CD4-positive, alpha-beta T cell (primary cell): ENCODE measurements at regions not wholly inside any gene's neighbourhood (a gene's known extent, or its start where the extent isn't known, plus 50 kb on each side); places are given as distances from the start of the nearest gene placed in this dataset.
A peak's percentile ranks its signal among the peaks of the same experiment; 100 is the strongest.

Experiments
- ATAC-seq: fragments of 200-7000 bp; cut with Tn5 transposase; one replicate; pipeline ENCODE4 v1.10.0; 2022; ENCODE audit warnings: mild to moderate bottlenecking; ENCODE audit not compliant: poor library complexity
- CTCF ChIA-PET: fragments of 350-600 bp; sonication (Branson Sonifier 250); formaldehyde crosslinking; loops from one replicate; lab custom pipeline; 2021; ENCODE audit warnings: antibody characterized with exemption, inconsistent platforms; lab: Charles Lee
- POLR2A ChIA-PET: fragments of 350-600 bp; sonication (Branson Sonifier 250); formaldehyde crosslinking; loops from one replicate; lab custom pipeline; 2021; ENCODE audit warnings: antibody characterized with exemption, inconsistent platforms; lab: Charles Lee
- DNase-seq, 14 experiments: peaks; one replicate each; pipeline ENCODE4 v3.0.0-alpha.2; 2013 to 2020; ENCODE audit warnings: mixed read lengths in 2 of 14
- H3K27ac ChIP-seq, 2 donors: one replicate each; pipeline versions ENCODE4 v1.5.1 to v1.7.0; 2013; ENCODE audit warnings: low read length in 2 of 2, low read depth in 1 of 2, mild to moderate bottlenecking in 1 of 2
- H3K27me3 ChIP-seq, 2 experiments: 1 replicate in 1 of 2; 2 replicates in 1 of 2; pipeline versions ENCODE4 v1.6.1 to v1.7.0; 2013; ENCODE audit warnings: low read length in 2 of 2, control low read depth in 1 of 2, mild to moderate bottlenecking in 1 of 2, moderate library complexity in 1 of 2; ENCODE audit not compliant: insufficient read depth in 2 of 2, control insufficient read depth in 1 of 2
- H3K36me3 ChIP-seq: one replicate; pipeline ENCODE4 v1.6.1; 2013; ENCODE audit warnings: low read length, control low read depth; ENCODE audit not compliant: insufficient read depth
- H3K4me1 ChIP-seq: one replicate; pipeline ENCODE4 v1.6.1; 2013; ENCODE audit warnings: low read length, control low read depth; ENCODE audit not compliant: insufficient read depth
- H3K4me3 ChIP-seq: one replicate; pipeline ENCODE4 v1.5.1; 2013; ENCODE audit warnings: mild to moderate bottlenecking, low read length, moderate library complexity
- H3K9me3 ChIP-seq, 2 experiments: 1 replicate in 1 of 2; 2 replicates in 1 of 2; pipeline versions ENCODE4 v1.6.1 to v1.7.0; 2013; ENCODE audit warnings: low read length in 2 of 2, mild to moderate bottlenecking in 2 of 2, control low read depth in 1 of 2, moderate library complexity in 1 of 2; ENCODE audit not compliant: control insufficient read depth in 1 of 2, insufficient read depth in 1 of 2
- H3K27ac Mint-ChIP-seq: one replicate; pipeline ENCODE4 v1.8.0; 2020; ENCODE audit warnings: mixed read lengths
- H3K27me3 Mint-ChIP-seq: one replicate; pipeline ENCODE4 v1.8.0; 2021; ENCODE audit warnings: mixed read lengths
- H3K36me3 Mint-ChIP-seq: one replicate; pipeline ENCODE4 v1.8.0; 2021; ENCODE audit warnings: low read depth, mixed read lengths
- H3K4me1 Mint-ChIP-seq: one replicate; pipeline ENCODE4 v1.8.0; 2021; ENCODE audit warnings: low read depth, mixed read lengths
- H3K4me3 Mint-ChIP-seq: one replicate; pipeline ENCODE4 v1.8.0; 2020; ENCODE audit warnings: mild to moderate bottlenecking, mixed read lengths
- H3K9me3 Mint-ChIP-seq: one replicate; pipeline ENCODE4 v1.8.0; 2020; ENCODE audit warnings: mixed read lengths
- intact Hi-C, 2 experiments: fragments of 100-400 bp; cut with DNase I in 1 of 2; cut with micrococcal nuclease in 1 of 2; formaldehyde crosslinking; loops; one replicate each; pipeline versions ENCODE4 v1.15.1 to v1.9.0; 2023 to 2025; cut with DNase I, micrococcal nuclease
- TF ChIP-seq, protein P1 (sequence below): fragments of 200-600 bp; IDR thresholded peaks from one replicate; pipeline ENCODE4 v1.8.0; 2022; ENCODE audit warnings: antibody characterized with exemption, mild to moderate bottlenecking

DNA sequence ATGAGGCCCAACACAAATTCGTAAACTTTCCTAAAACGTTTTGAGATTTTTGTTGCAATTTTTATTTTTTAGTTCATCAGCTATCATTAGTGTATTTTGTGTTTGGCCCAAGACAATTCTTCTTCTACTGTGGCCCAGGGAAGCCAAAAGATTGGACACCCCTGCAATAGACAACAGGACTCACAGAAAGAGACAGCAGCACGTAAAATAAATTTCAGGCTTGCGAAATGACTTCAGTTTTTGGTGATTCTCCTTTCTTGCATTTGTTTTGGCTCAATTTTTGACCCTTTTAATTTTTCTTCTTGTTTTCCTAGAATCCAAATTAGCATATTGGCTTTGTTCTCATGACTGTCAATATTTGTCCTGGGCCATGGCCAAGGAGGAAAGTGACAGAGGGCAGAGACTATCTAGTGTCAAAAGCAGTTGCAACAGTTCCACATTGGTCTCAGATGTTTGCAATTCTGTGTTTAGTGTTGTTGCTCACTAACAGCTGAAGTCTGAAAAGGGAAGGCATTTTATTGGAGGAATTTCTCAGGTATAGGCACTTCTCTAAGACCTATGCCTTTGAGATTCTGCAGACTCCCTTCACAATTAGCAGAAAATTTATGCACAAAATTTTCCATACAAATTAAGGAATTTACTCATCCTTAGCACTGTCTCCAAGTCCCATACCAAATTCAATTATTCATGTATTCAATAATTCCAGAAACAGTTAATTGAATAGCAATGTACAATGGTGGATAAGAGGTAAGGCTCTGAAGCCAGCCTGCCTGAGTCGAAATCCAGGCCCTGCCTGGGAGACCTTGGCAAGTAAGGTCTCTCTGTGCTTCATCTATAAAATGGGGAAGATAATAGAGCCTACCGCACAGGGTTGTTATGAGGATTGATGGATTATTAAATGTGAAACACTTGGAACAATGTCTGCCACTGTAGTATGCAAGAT is 160.9 kb upstream of the IVNS1ABP start:
- no peaks in the 10 kb centered on the region for H3K36me3 Mint-ChIP-seq

DNA sequence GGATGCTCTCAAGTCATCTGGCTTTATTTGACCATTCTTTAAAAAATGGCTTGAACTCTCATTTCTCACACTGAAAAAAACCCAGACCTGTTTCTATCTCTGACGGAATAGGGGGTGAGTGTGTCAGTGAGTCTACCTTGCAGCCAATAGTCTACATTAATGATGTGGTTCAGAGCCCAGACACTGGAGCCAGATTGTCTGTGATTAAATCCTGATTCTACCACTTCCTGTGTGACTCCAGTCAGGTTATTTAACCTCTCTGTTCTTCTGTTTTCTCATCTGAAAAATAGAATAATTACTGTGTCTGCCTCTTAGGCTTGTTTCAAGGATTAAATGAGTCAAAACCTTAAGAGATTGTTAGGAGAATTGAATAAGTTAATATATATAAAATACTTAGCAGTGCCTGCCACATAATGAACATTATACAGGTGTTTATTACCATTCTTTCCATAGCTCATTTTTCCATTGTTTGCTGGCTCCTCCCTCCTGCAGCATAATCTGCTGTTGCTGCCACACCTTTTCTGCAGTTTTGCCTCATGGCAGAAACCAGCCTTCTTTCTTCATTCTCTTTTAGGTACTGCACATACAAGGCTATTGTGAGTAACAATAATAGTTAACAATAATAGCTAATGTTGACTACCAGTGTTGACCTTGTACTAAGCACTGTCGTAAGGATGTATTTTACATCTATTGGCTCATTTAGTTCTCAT is 157.6 kb upstream of the IVNS1ABP start:
- Histone ChIP-seq H3K4me3 (no peak overlapping the region), H3K27me3 (no peaks in the 10 kb centered on the region), H3K36me3 (no peaks in the 10 kb centered on the region), H3K27ac (no peak overlapping the region), H3K9me3 (no peaks in the 10 kb centered on the region), H3K4me1 (no peaks in the 10 kb centered on the region)
- Mint-ChIP-seq H3K36me3 (no peaks in the 10 kb centered on the region), H3K27ac (no peak overlapping the region), H3K4me1 (peaks cover 20% of the 10 kb centered on the region), H3K4me3 (no peak overlapping the region), H3K27me3 (no peaks in the 10 kb centered on the region), H3K9me3 (no peaks in the 10 kb centered on the region)
- peak; percentile 88 for ATAC-seq
- CTCF ChIA-PET: no interaction called here
- intact Hi-C loops: no loop called here
- TF ChIP-seq, protein P1, sequence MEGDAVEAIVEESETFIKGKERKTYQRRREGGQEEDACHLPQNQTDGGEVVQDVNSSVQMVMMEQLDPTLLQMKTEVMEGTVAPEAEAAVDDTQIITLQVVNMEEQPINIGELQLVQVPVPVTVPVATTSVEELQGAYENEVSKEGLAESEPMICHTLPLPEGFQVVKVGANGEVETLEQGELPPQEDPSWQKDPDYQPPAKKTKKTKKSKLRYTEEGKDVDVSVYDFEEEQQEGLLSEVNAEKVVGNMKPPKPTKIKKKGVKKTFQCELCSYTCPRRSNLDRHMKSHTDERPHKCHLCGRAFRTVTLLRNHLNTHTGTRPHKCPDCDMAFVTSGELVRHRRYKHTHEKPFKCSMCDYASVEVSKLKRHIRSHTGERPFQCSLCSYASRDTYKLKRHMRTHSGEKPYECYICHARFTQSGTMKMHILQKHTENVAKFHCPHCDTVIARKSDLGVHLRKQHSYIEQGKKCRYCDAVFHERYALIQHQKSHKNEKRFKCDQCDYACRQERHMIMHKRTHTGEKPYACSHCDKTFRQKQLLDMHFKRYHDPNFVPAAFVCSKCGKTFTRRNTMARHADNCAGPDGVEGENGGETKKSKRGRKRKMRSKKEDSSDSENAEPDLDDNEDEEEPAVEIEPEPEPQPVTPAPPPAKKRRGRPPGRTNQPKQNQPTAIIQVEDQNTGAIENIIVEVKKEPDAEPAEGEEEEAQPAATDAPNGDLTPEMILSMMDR: no peak
- POLR2A ChIA-PET: no interaction called here
- DNase-seq: peak in 4 of 14 experiments; percentile 19 to 42 (median 30)

More for the DNA sequence above, 160.9 kb upstream of the IVNS1ABP start:
- no peak for DNase-seq
- intact Hi-C loops: no loop called here
- TF ChIP-seq, protein P1: no peak
- no peaks in the 10 kb centered on the region for H3K27me3 Mint-ChIP-seq
- no peak overlapping the region for H3K27ac Mint-ChIP-seq
- ChIA-PET CTCF (interaction anchor here (1.7 kb wide), 1 partner anchor 83 kb away, joined by 4 read pairs; no protein-coding TSS in a partner anchor), POLR2A (interaction anchor here (1.6 kb wide), 1 partner anchor 160 kb away, joined by 3 read pairs; no protein-coding TSS in a partner anchor)
- Histone ChIP-seq H3K27ac (no peak overlapping the region), H3K4me1 (no peaks in the 10 kb centered on the region), H3K9me3 (no peaks in the 10 kb centered on the region), H3K36me3 (no peaks in the 10 kb centered on the region), H3K4me3 (no peak overlapping the region), H3K27me3 (no peaks in the 10 kb centered on the region)
- no peak overlapping the region for H3K4me3 Mint-ChIP-seq
- peaks cover 20% of the 10 kb centered on the region for H3K4me1 Mint-ChIP-seq
- H3K9me3 Mint-ChIP-seq: no peaks in the 10 kb centered on the region
- no peak for ATAC-seq

DNA sequence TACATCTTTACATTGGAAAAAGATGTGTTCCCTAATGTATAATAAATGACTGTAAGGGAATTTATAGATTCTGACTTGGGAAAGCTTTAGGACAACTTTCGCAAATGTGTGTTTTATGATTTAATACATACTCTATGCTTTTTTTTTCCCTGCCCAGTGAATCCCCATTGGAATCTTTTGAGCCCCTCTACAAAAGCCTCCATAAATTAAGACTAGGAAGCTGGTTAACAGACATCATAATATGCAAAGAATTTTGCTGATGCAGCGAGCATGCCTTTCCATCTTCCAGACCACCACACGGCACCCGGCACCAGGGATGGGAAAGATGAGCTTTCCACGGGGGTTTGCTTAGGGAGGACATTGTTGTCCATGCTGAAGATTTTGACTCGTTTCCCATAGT is 156.1 kb upstream of the IVNS1ABP start:
- no peaks in the 10 kb centered on the region for H3K27me3 Mint-ChIP-seq
- Histone ChIP-seq H3K9me3 (no peaks in the 10 kb centered on the region), H3K27ac (no peak overlapping the region), H3K4me1 (no peaks in the 10 kb centered on the region), H3K4me3 (no peak overlapping the region), H3K36me3 (no peaks in the 10 kb centered on the region), H3K27me3 (no peaks in the 10 kb centered on the region)
- CTCF ChIA-PET: no interaction called here
- POLR2A ChIA-PET: no interaction called here
- TF ChIP-seq, protein P1: no peak
- no peaks in the 10 kb centered on the region for H3K9me3 Mint-ChIP-seq
- H3K4me1 Mint-ChIP-seq: peaks cover 20% of the 10 kb centered on the region
- no peak for DNase-seq
- no peaks in the 10 kb centered on the region for H3K36me3 Mint-ChIP-seq
- intact Hi-C loops: no loop called here
- no peak overlapping the region for H3K4me3 Mint-ChIP-seq
- ATAC-seq: no peak
- no peak overlapping the region for H3K27ac Mint-ChIP-seq
